ENCODE measurements at regions not wholly inside any gene's neighbourhood (a gene's known extent, or its start where the extent isn't known, plus 50 kb on each side); places are given as distances from the start of the nearest gene placed in this dataset.

GRCh38 chr14:58954901-58955861 lies 233.3 kb upstream of the DAAM1 start:
- no peak overlapping the region for H3K4me3 ChIP-seq (ENCODE audit: control insufficient read depth, low read depth, low read length)
- no peak for TF ChIP-seq CTCF (IDR thresholded peaks at IDR 0.05; ENCODE audit: control insufficient read depth, insufficient read depth, low read depth, low read length, missing control alignments)
- no peak for DNase-seq (ENCODE audit: low read depth)

- TF ChIP-seq CTCF (IDR thresholded peaks at IDR 0.05; ENCODE audit: control insufficient read depth, insufficient read depth, low read depth, low read length, missing control alignments): no peak
- H3K4me3 ChIP-seq (ENCODE audit: control insufficient read depth, low read depth, low read length): no peak overlapping the region
Observed at GRCh38 chr14:58961045-58961731, 227.3 kb upstream of the DAAM1 start.

GRCh38 chr14:58963873-58964597 lies 224.4 kb upstream of the DAAM1 start:
- no peak for TF ChIP-seq CTCF (IDR thresholded peaks at IDR 0.05; ENCODE audit: control insufficient read depth, insufficient read depth, low read depth, low read length, missing control alignments)
- DNase-seq (ENCODE audit: low read depth): no peak

More at GRCh38 chr14:58961045-58961731, 227.3 kb upstream of the DAAM1 start:
- DNase-seq (ENCODE audit: low read depth): no peak

GRCh38 chr14:58964598-58964928 lies 223.9 kb upstream of the DAAM1 start:
- TF ChIP-seq CTCF (IDR thresholded peaks at IDR 0.05; ENCODE audit: control insufficient read depth, insufficient read depth, low read depth, low read length, missing control alignments): no peak
- H3K4me3 ChIP-seq (ENCODE audit: control insufficient read depth, low read depth, low read length): no peak overlapping the region
- DNase-seq (ENCODE audit: low read depth): no peak

More at GRCh38 chr14:58963873-58964597, 224.4 kb upstream of the DAAM1 start:
- H3K4me3 ChIP-seq (ENCODE audit: control insufficient read depth, low read depth, low read length): no peak overlapping the region

- DNase-seq (ENCODE audit: low read depth): no peak
- TF ChIP-seq CTCF (IDR thresholded peaks at IDR 0.05; ENCODE audit: control insufficient read depth, insufficient read depth, low read depth, low read length, missing control alignments): no peak
- no peak overlapping the region for H3K4me3 ChIP-seq (ENCODE audit: control insufficient read depth, low read depth, low read length)
Observed at GRCh38 chr14:58965601-58966000, 222.9 kb upstream of the DAAM1 start.

- no peak overlapping the region for H3K4me3 ChIP-seq (ENCODE audit: control insufficient read depth, low read depth, low read length)
- no peak for DNase-seq (ENCODE audit: low read depth)
- TF ChIP-seq CTCF (IDR thresholded peaks at IDR 0.05; ENCODE audit: control insufficient read depth, insufficient read depth, low read depth, low read length, missing control alignments): no peak
Observed at GRCh38 chr14:58966997-58967396, 221.5 kb upstream of the DAAM1 start.
